IMR-90 (cell line): ENCODE measurements at regions not wholly inside any gene's neighbourhood (a gene's known extent, or its start where the extent isn't known, plus 50 kb on each side); places are given as distances from the start of the nearest gene placed in this dataset.
A peak's percentile ranks its signal among the peaks of the same experiment; 100 is the strongest.

Source experiments
- ATAC-seq: fragments of 200-7000 bp; cut with Tn5 transposase; 2 replicates; pipeline ENCODE4 v1.9.1; 2020; ENCODE audit warnings: low read depth, mild to moderate bottlenecking, moderate library complexity
- BruUV-seq: library from RNA; stranded (reverse); fragments of 400-500 nt; replicated peaks from 2 replicates; lab custom pipeline; 2021; lab: Mats Ljungman, UMichigan
- CTCF ChIA-PET: fragments of 300-600 bp; formaldehyde crosslinking; extraction: SDS; loops from one replicate; lab custom pipeline; 2021; ENCODE audit warnings: antibody characterized with exemption; lab: Yijun Ruan, JAX
- POLR2A ChIA-PET: fragments of 300-600 bp; sonication (Branson Sonifier 250); formaldehyde crosslinking; loops from one replicate; lab custom pipeline; 2022; ENCODE audit warnings: antibody characterized with exemption; ENCODE audit not compliant: unreplicated experiment; lab: Charles Lee
- DNase-seq: peaks from one replicate; pipeline ENCODE4 v3.0.0; 2013
- H2AFZ ChIP-seq: replicated peaks from 2 replicates; pipeline ENCODE3; 2013; ENCODE audit warnings: low read length, mild to moderate bottlenecking; ENCODE audit not compliant: poor library complexity
- H2AK5ac ChIP-seq: 2 replicates; pipeline ENCODE4 v1.6.1; 2013; ENCODE audit warnings: low read depth, low read length, inconsistent platforms
- H2AK9ac ChIP-seq: replicated peaks from 2 replicates; pipeline ENCODE3; 2013; ENCODE audit warnings: mild to moderate bottlenecking, low read depth, low read length, moderate library complexity; ENCODE audit not compliant: poor library complexity
- H2BK120ac ChIP-seq: 2 replicates; pipeline ENCODE4 v1.6.1; 2013; ENCODE audit warnings: low read depth, low read length, inconsistent platforms
- H2BK15ac ChIP-seq: 3 replicates; pipeline ENCODE4 v1.6.1; 2013; ENCODE audit warnings: low read depth, low read length, inconsistent platforms
- H2BK20ac ChIP-seq: 2 replicates; pipeline ENCODE4 v1.6.1; 2013; ENCODE audit warnings: low read depth, mild to moderate bottlenecking, inconsistent platforms, low read length, moderate library complexity
- H2BK5ac ChIP-seq: 2 replicates; pipeline ENCODE4 v1.6.1; 2013; ENCODE audit warnings: mild to moderate bottlenecking, low read depth, low read length, inconsistent platforms; ENCODE audit not compliant: poor library complexity, severe bottlenecking
- H3K14ac ChIP-seq: replicated peaks from 2 replicates; pipeline ENCODE4 v1.6.1; 2013; ENCODE audit warnings: low read depth, low read length, inconsistent platforms
- H3K18ac ChIP-seq: 2 replicates; pipeline ENCODE4 v1.6.1; 2013; ENCODE audit warnings: low read depth, low read length, control low read depth
- H3K23ac ChIP-seq: 2 replicates; pipeline ENCODE4 v1.6.1; 2013; ENCODE audit warnings: low read depth, low read length, inconsistent platforms
- H3K27ac ChIP-seq: 2 replicates; pipeline ENCODE4 v1.5.1; 2013; ENCODE audit warnings: mild to moderate bottlenecking, control low read depth, low read length; ENCODE audit not compliant: insufficient read depth
- H3K27me3 ChIP-seq: 2 replicates; pipeline ENCODE4 v1.6.1; 2013; ENCODE audit warnings: low read length; ENCODE audit not compliant: control insufficient read depth, insufficient read depth
- H3K36me3 ChIP-seq: 2 replicates; pipeline ENCODE4 v1.6.1; 2013; ENCODE audit warnings: low read length, mixed read lengths; ENCODE audit not compliant: control insufficient read depth, insufficient read depth
- H3K4ac ChIP-seq: 2 replicates; pipeline ENCODE4 v1.6.1; 2013; ENCODE audit warnings: low read depth, low read length, inconsistent platforms
- H3K4me1 ChIP-seq: 2 replicates; pipeline ENCODE4 v1.6.1; 2013; ENCODE audit warnings: low read length, mixed read lengths; ENCODE audit not compliant: control insufficient read depth, insufficient read depth
- H3K4me2 ChIP-seq: 2 replicates; pipeline ENCODE4 v1.6.1; 2013; ENCODE audit warnings: low read depth, mild to moderate bottlenecking, control low read depth, low read length, moderate library complexity
- H3K4me3 ChIP-seq: 2 replicates; pipeline ENCODE4 v1.5.1; 2013; ENCODE audit warnings: low read depth, mild to moderate bottlenecking, control low read depth, low read length, moderate library complexity; ENCODE audit not compliant: insufficient read depth
- H3K56ac ChIP-seq: 2 replicates; pipeline ENCODE4 v1.6.1; 2013; ENCODE audit warnings: low read length, inconsistent platforms; ENCODE audit not compliant: insufficient read depth; ENCODE audit errors: extremely low read depth
- H3K79me1 ChIP-seq, 2 experiments: 2 replicates each; pipeline ENCODE4 v1.6.1; 2013; ENCODE audit warnings: low read length in 2 of 2, inconsistent platforms in 1 of 2, low read depth in 1 of 2
- H3K9ac ChIP-seq: 2 replicates; pipeline ENCODE4 v1.6.1; 2013; ENCODE audit warnings: low read depth, low read length, control low read depth
- H3K9me1 ChIP-seq: 2 replicates; pipeline ENCODE4 v1.6.1; 2013; ENCODE audit warnings: low read length, inconsistent platforms; ENCODE audit not compliant: insufficient read depth
- H3K9me3 ChIP-seq: 2 replicates; pipeline ENCODE4 v1.6.1; 2013; ENCODE audit warnings: low read length; ENCODE audit not compliant: control insufficient read depth, insufficient read depth
- H4K20me1 ChIP-seq: 2 replicates; pipeline ENCODE4 v1.6.1; 2013; ENCODE audit warnings: low read length, inconsistent platforms; ENCODE audit not compliant: insufficient read depth
- H4K5ac ChIP-seq: 2 replicates; pipeline ENCODE4 v1.6.1; 2013; ENCODE audit warnings: mild to moderate bottlenecking, low read depth, low read length, control low read depth
- H4K8ac ChIP-seq, 2 experiments: 2 replicates each; pipeline ENCODE4 v1.6.1; 2013; ENCODE audit warnings: low read depth in 2 of 2, low read length in 2 of 2, control low read depth in 1 of 2, inconsistent platforms in 1 of 2
- H4K91ac ChIP-seq: 2 replicates; pipeline ENCODE4 v1.6.1; 2013; ENCODE audit warnings: low read depth, low read length, inconsistent platforms; ENCODE audit not compliant: insufficient read depth
- MXI1 ChIP-seq: IDR thresholded peaks from 2 replicates; pipeline ENCODE4 v1.6.1; 2012; ENCODE audit warnings: low read depth, mild to moderate bottlenecking, low read length, moderate library complexity, borderline replicate concordance
- WGBS, 2 experiments: methylation state at CpG; one replicate each; pipeline versions ENCODE4 v1.1.5 to v1.1.7; 2013; ENCODE audit warnings: missing lambda C conversion rate in 2 of 2; ENCODE audit not compliant: insufficient read length in 1 of 2; ENCODE audit errors: extremely low coverage in 2 of 2; 5-methylcytosine and 5-hydroxymethylcytosine counted together
- dilution Hi-C: fragments of 300-500 bp; cut with HindIII; formaldehyde crosslinking; loops from one replicate; pipeline ENCODE4 v1.14.3; 2018; ENCODE audit warnings: low sequenced_read_pairs; ENCODE audit not compliant: unreplicated experiment
- in situ Hi-C: fragments of 300-500 bp; cut with MboI; formaldehyde crosslinking; loops from 3 replicates; pipeline ENCODE4 v1.14.3; 2019; ENCODE audit warnings: low sequenced_read_pairs, inconsistent platforms, mixed read lengths
- intact Hi-C: fragments of 100-400 bp; cut with micrococcal nuclease; formaldehyde crosslinking; loops from 2 replicates; pipeline ENCODE4 v1.10.0; 2022

GRCh38 chr17:13266606-13267005, 248.8 kb upstream of the ELAC2 start:
- Histone ChIP-seq H4K91ac (no peak overlapping the region), H4K20me1 (no peaks in the 10 kb centered on the region), H2BK20ac (no peak overlapping the region), H3K4me1 (no peaks in the 10 kb centered on the region), H3K4ac (no peak overlapping the region), H3K9me3 (no peaks in the 10 kb centered on the region), H3K23ac (no peak overlapping the region), H3K4me2 (no peak overlapping the region), H3K9me1 (no peaks in the 10 kb centered on the region), H2BK5ac (no peak overlapping the region), H3K27ac (no peak overlapping the region), H3K27me3 (peaks cover 10% of the 10 kb centered on the region), H3K36me3 (no peaks in the 10 kb centered on the region), H2BK15ac (no peak overlapping the region), H2AFZ (no peak overlapping the region), H3K79me1 (no peaks in the 10 kb centered on the region), H4K8ac (no peak overlapping the region), H4K5ac (no peak overlapping the region), H2AK9ac (no peak overlapping the region), H3K14ac (no peak overlapping the region), H3K4me3 (no peak overlapping the region), H2BK120ac (no peak overlapping the region), H3K18ac (no peak overlapping the region), H3K9ac (no peak overlapping the region), H2AK5ac (no peak overlapping the region), H3K56ac (no peak overlapping the region)
- BruUV-seq, result no TSS peak
- ChIA-PET CTCF (no interaction called here), POLR2A (no interaction called here)
- dilution Hi-C loops (no loop called here), intact Hi-C loops (no loop called here), in situ Hi-C loops (no loop called here)
- no peak for TF ChIP-seq MXI1
- peak; percentile 16 for DNase-seq
- no peak for ATAC-seq
- no CpG with 5 or more reads among the region's 7 CpGs for WGBS, 2 experiments
